Trophoblast cell (in vitro differentiated cells and primary cell): ENCODE measurements at regions not wholly inside any gene's neighbourhood (a gene's known extent, or its start where the extent isn't known, plus 50 kb on each side); places are given as distances from the start of the nearest gene placed in this dataset.

Source experiments
- DNase-seq, 2 donors: peaks; one replicate each; pipeline ENCODE4 v3.0.0-alpha.2; 2016
- H2AFZ ChIP-seq: 2 replicates; pipeline ENCODE4 v1.6.1; 2013; ENCODE audit warnings: low read length, moderate library complexity, mild to moderate bottlenecking; ENCODE audit not compliant: insufficient read depth, poor library complexity
- H2AK5ac ChIP-seq: 2 replicates; pipeline ENCODE4 v1.6.1; 2013; ENCODE audit warnings: mild to moderate bottlenecking, low read length
- H2BK120ac ChIP-seq: 2 replicates; pipeline ENCODE4 v1.6.1; 2013; ENCODE audit warnings: low read length, mild to moderate bottlenecking, moderate library complexity; ENCODE audit not compliant: insufficient read depth, poor library complexity
- H2BK12ac ChIP-seq: 2 replicates; pipeline ENCODE4 v1.6.1; 2013; ENCODE audit warnings: mild to moderate bottlenecking, low read length, moderate library complexity
- H2BK5ac ChIP-seq: 2 replicates; pipeline ENCODE4 v1.6.1; 2013; ENCODE audit warnings: low read length, low read depth, moderate library complexity, mild to moderate bottlenecking; ENCODE audit not compliant: poor library complexity
- H3K14ac ChIP-seq: 2 replicates; pipeline ENCODE4 v1.6.1; 2013; ENCODE audit warnings: mild to moderate bottlenecking, low read length
- H3K18ac ChIP-seq: 2 replicates; pipeline ENCODE4 v1.6.1; 2013; ENCODE audit warnings: mild to moderate bottlenecking, low read length
- H3K23ac ChIP-seq: 2 replicates; pipeline ENCODE4 v1.6.1; 2013; ENCODE audit warnings: low read length
- H3K27ac ChIP-seq: 2 replicates; pipeline ENCODE4 v1.5.1; 2013; ENCODE audit warnings: low read depth, mild to moderate bottlenecking, inconsistent platforms, low read length, moderate library complexity
- H3K27me3 ChIP-seq: 2 replicates; pipeline ENCODE4 v1.6.1; 2013; ENCODE audit warnings: inconsistent platforms, mild to moderate bottlenecking, low read length, moderate library complexity; ENCODE audit not compliant: insufficient read depth
- H3K36me3 ChIP-seq, 2 experiments: 1 replicate in 1 of 2; 2 replicates in 1 of 2; pipeline ENCODE4 v1.6.1; 2013; ENCODE audit warnings: low read length in 2 of 2, mild to moderate bottlenecking in 2 of 2, moderate library complexity in 1 of 2; ENCODE audit not compliant: insufficient read depth in 2 of 2, control insufficient read depth in 1 of 2
- H3K4ac ChIP-seq: 2 replicates; pipeline ENCODE4 v1.6.1; 2013; ENCODE audit warnings: low read depth, mild to moderate bottlenecking, low read length, moderate library complexity
- H3K4me1 ChIP-seq, 2 experiments: 1 replicate in 1 of 2; 2 replicates in 1 of 2; pipeline ENCODE4 v1.6.1; 2013; ENCODE audit warnings: low read length in 2 of 2, mild to moderate bottlenecking in 2 of 2, moderate library complexity in 1 of 2; ENCODE audit not compliant: insufficient read depth in 2 of 2, control insufficient read depth in 1 of 2
- H3K4me2 ChIP-seq: 2 replicates; pipeline ENCODE4 v1.6.1; 2013; ENCODE audit warnings: inconsistent platforms, mild to moderate bottlenecking, low read length, moderate library complexity
- H3K4me3 ChIP-seq: 2 replicates; pipeline ENCODE4 v1.5.1; 2013; ENCODE audit warnings: mild to moderate bottlenecking, low read depth, low read length, inconsistent platforms
- H3K79me1 ChIP-seq: one replicate; pipeline ENCODE4 v1.6.1; 2013; ENCODE audit warnings: low read length
- H3K79me2 ChIP-seq: 2 replicates; pipeline ENCODE4 v1.6.1; 2013; ENCODE audit warnings: low read length, mild to moderate bottlenecking; ENCODE audit not compliant: control insufficient read depth, insufficient read depth, poor library complexity
- H3K9ac ChIP-seq: 2 replicates; pipeline ENCODE4 v1.6.1; 2013; ENCODE audit warnings: mild to moderate bottlenecking, low read length
- H3K9me3 ChIP-seq: 2 replicates; pipeline ENCODE4 v1.6.1; 2013; ENCODE audit warnings: low read depth, mild to moderate bottlenecking, control low read depth, inconsistent platforms, low read length; ENCODE audit not compliant: insufficient read depth
- H4K12ac ChIP-seq: 2 replicates; pipeline ENCODE4 v1.6.1; 2013; ENCODE audit warnings: low read depth, mild to moderate bottlenecking, low read length, moderate library complexity
- H4K8ac ChIP-seq: 2 replicates; pipeline ENCODE4 v1.6.1; 2013; ENCODE audit warnings: low read depth, mild to moderate bottlenecking, low read length, moderate library complexity
- H4K91ac ChIP-seq: one replicate; pipeline ENCODE4 v1.6.1; 2013; ENCODE audit warnings: low read depth, mild to moderate bottlenecking, low read length, moderate library complexity
- WGBS: extraction: QIAGEN DNeasy Blood & Tissue Kit; methylation state at CpG from one replicate; pipeline ENCODE4 v1.1.7; 2013; ENCODE audit warnings: missing lambda C conversion rate; ENCODE audit not compliant: insufficient read length, insufficient coverage; ENCODE audit errors: extremely low coverage; 5-methylcytosine and 5-hydroxymethylcytosine counted together

- no peak overlapping the region for H2AK5ac ChIP-seq
- no peak overlapping the region for H3K4ac ChIP-seq
- no peak overlapping the region for H4K8ac ChIP-seq
- H3K36me3 ChIP-seq: no peaks in the 10 kb centered on the region
- H3K4me3 ChIP-seq: no peak overlapping the region
- peaks cover 2% of the 10 kb centered on the region for H3K9me3 ChIP-seq
- no peak overlapping the region for H2BK12ac ChIP-seq
- no peaks in the 10 kb centered on the region for H3K4me1 ChIP-seq
- H3K14ac ChIP-seq: no peak overlapping the region
- H3K18ac ChIP-seq: no peak overlapping the region
- no peak for DNase-seq
- no peak overlapping the region for H3K27ac ChIP-seq
- H3K4me2 ChIP-seq: no peak overlapping the region
- peaks cover 2% of the 10 kb centered on the region for H3K79me1 ChIP-seq
- H3K9ac ChIP-seq: no peak overlapping the region
- H4K91ac ChIP-seq: no peak overlapping the region
- H3K23ac ChIP-seq: no peak overlapping the region
- no peak overlapping the region for H4K12ac ChIP-seq
- H2AFZ ChIP-seq: no peak overlapping the region
- no peaks in the 10 kb centered on the region for H3K27me3 ChIP-seq
- WGBS: 100% methylated on average over 1 of the region's 2 CpGs
- no peak overlapping the region for H2BK5ac ChIP-seq
- no peak overlapping the region for H2BK120ac ChIP-seq
- no peaks in the 10 kb centered on the region for H3K79me2 ChIP-seq
Measured at GRCh38 chr13:106129993-106130392, 405.5 kb downstream of the EFNB2 start.

GRCh38 chr13:106129273-106129672 lies 406.2 kb downstream of the EFNB2 start:
- no CpG with 5 or more reads among the region's 1 CpG for WGBS
- Histone ChIP-seq H3K27ac (no peak overlapping the region), H3K14ac (no peak overlapping the region), H2AK5ac (no peak overlapping the region), H3K79me2 (no peaks in the 10 kb centered on the region), H2BK120ac (no peak overlapping the region), H3K9ac (no peak overlapping the region), H4K8ac (no peak overlapping the region), H2AFZ (no peak overlapping the region), H4K12ac (no peak overlapping the region), H3K4me2 (no peak overlapping the region), H3K79me1 (peaks cover 2% of the 10 kb centered on the region), H3K4me1 (no peaks in the 10 kb centered on the region), H4K91ac (no peak overlapping the region), H2BK5ac (no peak overlapping the region), H3K36me3 (no peaks in the 10 kb centered on the region), H3K9me3 (peaks cover 2% of the 10 kb centered on the region), H3K27me3 (no peaks in the 10 kb centered on the region), H3K18ac (no peak overlapping the region), H3K4ac (no peak overlapping the region), H3K4me3 (no peak overlapping the region), H2BK12ac (no peak overlapping the region), H3K23ac (no peak overlapping the region)
- DNase-seq: no peak

GRCh38 chr13:106122234-106122633 lies 413.2 kb downstream of the EFNB2 start:
- Histone ChIP-seq H3K79me1 (peaks cover 2% of the 10 kb centered on the region), H4K91ac (no peak overlapping the region), H2BK12ac (no peak overlapping the region), H4K12ac (no peak overlapping the region), H3K79me2 (no peaks in the 10 kb centered on the region), H3K9ac (no peak overlapping the region), H4K8ac (no peak overlapping the region), H3K36me3 (no peaks in the 10 kb centered on the region), H3K27ac (no peak overlapping the region), H3K18ac (no peak overlapping the region), H3K27me3 (no peaks in the 10 kb centered on the region), H2BK5ac (no peak overlapping the region), H3K4ac (no peak overlapping the region), H2AK5ac (no peak overlapping the region), H3K4me1 (peaks cover 0 to 2% of the 10 kb centered on the region in 2 experiments), H3K23ac (no peak overlapping the region), H2BK120ac (no peak overlapping the region), H3K14ac (no peak overlapping the region), H3K4me3 (no peak overlapping the region), H3K4me2 (no peak overlapping the region), H2AFZ (no peak overlapping the region), H3K9me3 (no peaks in the 10 kb centered on the region)
- WGBS: no CpG with 5 or more reads among the region's 4 CpGs
- DNase-seq: no peak

DNA sequence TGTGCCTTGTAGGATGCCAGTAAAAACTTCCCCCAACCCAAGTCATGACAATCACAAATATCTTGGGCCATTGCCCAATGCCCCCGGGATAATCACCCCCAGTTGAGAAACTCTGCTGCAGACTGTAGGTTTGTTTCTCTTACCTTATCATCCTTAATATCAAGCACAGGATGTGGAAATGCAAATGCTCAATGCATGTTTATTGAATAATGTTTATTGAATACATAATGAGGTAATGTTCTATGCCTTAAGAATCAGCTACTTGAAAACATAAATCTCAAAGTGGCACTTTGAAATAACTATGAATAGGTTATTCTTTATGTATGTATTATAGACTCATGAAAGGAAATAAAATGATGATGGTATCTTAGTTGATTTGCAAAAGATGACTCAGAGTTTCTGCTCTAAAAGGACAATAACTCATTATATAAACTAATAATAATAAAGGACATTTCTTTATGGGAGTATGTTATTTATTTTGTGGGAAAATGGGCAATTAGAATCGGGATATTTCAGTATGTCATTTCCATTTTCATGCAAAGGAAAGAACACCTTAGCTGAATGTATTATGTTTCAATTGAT lies 414.2 kb downstream of the EFNB2 start:
- H3K36me3 ChIP-seq: no peaks in the 10 kb centered on the region

More for the DNA sequence above, 414.2 kb downstream of the EFNB2 start:
- Histone ChIP-seq H3K9me3 (no peaks in the 10 kb centered on the region), H3K79me2 (no peaks in the 10 kb centered on the region), H3K18ac (no peak overlapping the region), H3K79me1 (peaks cover 3% of the 10 kb centered on the region), H3K23ac (no peak overlapping the region), H3K4me2 (no peak overlapping the region), H2AFZ (no peak overlapping the region), H4K8ac (no peak overlapping the region), H2BK5ac (no peak overlapping the region), H3K4ac (no peak overlapping the region), H3K14ac (no peak overlapping the region), H3K4me1 (peaks cover 0 to 2% of the 10 kb centered on the region in 2 experiments), H3K27me3 (no peaks in the 10 kb centered on the region), H4K91ac (no peak overlapping the region), H2BK120ac (no peak overlapping the region), H2BK12ac (no peak overlapping the region), H4K12ac (no peak overlapping the region), H3K27ac (no peak overlapping the region), H3K4me3 (no peak overlapping the region), H2AK5ac (no peak overlapping the region), H3K9ac (no peak overlapping the region)
- no peak for DNase-seq
- no CpG with 5 or more reads among the region's 2 CpGs for WGBS
